MM.1S (cell line): ENCODE measurements at regions not wholly inside any gene's neighbourhood (a gene's known extent, or its start where the extent isn't known, plus 50 kb on each side); places are given as distances from the start of the nearest gene placed in this dataset.

Source experiments
- DNase-seq: peaks from one replicate; pipeline ENCODE4 v3.0.0-alpha.2; 2015
- H2AFZ ChIP-seq: fragments of 300-600 bp; sonication (generic); 2 replicates; pipeline ENCODE4 v1.6.0; 2016; ENCODE audit warnings: antibody characterized with exemption, low read length
- H3F3A ChIP-seq: fragments of 300-600 bp; sonication (generic); 2 replicates; pipeline ENCODE4 v1.6.1; 2016; ENCODE audit warnings: mild to moderate bottlenecking, antibody characterized with exemption, low read length, moderate library complexity, mixed read lengths; ENCODE audit not compliant: insufficient read depth
- H3K27ac ChIP-seq: fragments of 300-600 bp; sonication (generic); 2 replicates; pipeline ENCODE4 v1.5.1; 2016; ENCODE audit warnings: mild to moderate bottlenecking, low read length
- H3K27me3 ChIP-seq: fragments of 300-600 bp; sonication (generic); replicated peaks from 2 replicates; pipeline ENCODE4 v1.6.0; 2016; ENCODE audit warnings: low read length; ENCODE audit not compliant: insufficient read depth
- H3K36me3 ChIP-seq: fragments of 300-600 bp; sonication (generic); replicated peaks from 2 replicates; pipeline ENCODE4 v1.6.1; 2016; ENCODE audit warnings: mild to moderate bottlenecking, low read length, mixed read lengths; ENCODE audit not compliant: insufficient read depth
- H3K4me1 ChIP-seq: fragments of 300-600 bp; sonication (generic); 2 replicates; pipeline ENCODE4 v1.6.1; 2016; ENCODE audit warnings: low read length, mixed read lengths
- H3K4me2 ChIP-seq: fragments of 300-600 bp; sonication (generic); 2 replicates; pipeline ENCODE4 v1.6.0; 2016; ENCODE audit warnings: low read depth, low read length
- H3K4me3 ChIP-seq: fragments of 300-600 bp; sonication (generic); 2 replicates; pipeline ENCODE4 v1.5.1; 2016; ENCODE audit warnings: low read length, mixed read lengths
- H3K79me2 ChIP-seq: fragments of 300-600 bp; sonication (generic); 2 replicates; pipeline ENCODE4 v1.6.1; 2016; ENCODE audit warnings: mixed run types, low read length, mixed read lengths
- H3K9ac ChIP-seq: fragments of 300-600 bp; sonication (generic); 2 replicates; pipeline ENCODE4 v1.6.1; 2016; ENCODE audit warnings: low read length, mixed read lengths
- H3K9me2 ChIP-seq: fragments of 300-600 bp; sonication (generic); replicated peaks from 2 replicates; pipeline ENCODE4 v1.6.1; 2016; ENCODE audit warnings: mild to moderate bottlenecking, low read length, mixed read lengths; ENCODE audit not compliant: insufficient read depth
- H3K9me3 ChIP-seq: fragments of 300-600 bp; sonication (generic); replicated peaks from 2 replicates; pipeline ENCODE4 v1.6.1; 2016; ENCODE audit warnings: mild to moderate bottlenecking, low read length, mixed read lengths; ENCODE audit not compliant: insufficient read depth
- H4K20me1 ChIP-seq: fragments of 300-600 bp; sonication (generic); 2 replicates; pipeline ENCODE4 v1.6.1; 2016; ENCODE audit warnings: mild to moderate bottlenecking, low read length, moderate library complexity, mixed read lengths; ENCODE audit not compliant: insufficient read depth
- CTCF ChIP-seq: fragments of 300-600 bp; sonication (generic); IDR thresholded peaks from 2 replicates; pipeline ENCODE4 v1.5.1; 2016; ENCODE audit warnings: antibody characterized with exemption, low read length, mixed read lengths
- EZH2 ChIP-seq: fragments of 300-600 bp; sonication (generic); optimal IDR thresholded peaks from 2 replicates; pipeline ENCODE3; 2017; ENCODE audit warnings: low read depth, mild to moderate bottlenecking, antibody characterized with exemption, low read length, mixed read lengths
- EZH2phosphoT487 ChIP-seq: fragments of 300-600 bp; sonication (generic); IDR thresholded peaks from 2 replicates; pipeline ENCODE4 v1.6.1; 2018; ENCODE audit warnings: antibody characterized with exemption, low read length

GRCh38 chr5:142453932-142454331, 129.1 kb upstream of the SPRY4 start:
- Histone ChIP-seq H3K9me3 (no peaks in the 10 kb centered on the region), H3K36me3 (no peaks in the 10 kb centered on the region)

GRCh38 chr5:142450419-142450818, 125.6 kb upstream of the SPRY4 start:
- no peak overlapping the region for H2AFZ ChIP-seq
- H3K4me3 ChIP-seq, result no peak overlapping the region
- H3K4me1 ChIP-seq, result no peaks in the 10 kb centered on the region
- H4K20me1 ChIP-seq, result no peaks in the 10 kb centered on the region
- no peak overlapping the region for H3K9ac ChIP-seq
- H3K27me3 ChIP-seq, result no peaks in the 10 kb centered on the region
- H3K9me2 ChIP-seq, result no peaks in the 10 kb centered on the region
- TF ChIP-seq EZH2phosphoT487 (no peak), EZH2 (no peak), CTCF (no peak)
- no peaks in the 10 kb centered on the region for H3K9me3 ChIP-seq
- no peak for DNase-seq
- H3K36me3 ChIP-seq, result no peaks in the 10 kb centered on the region
- H3K4me2 ChIP-seq, result no peak overlapping the region
- H3K27ac ChIP-seq, result no peak overlapping the region
- H3K79me2 ChIP-seq, result no peaks in the 10 kb centered on the region
- no peaks in the 10 kb centered on the region for H3F3A ChIP-seq

More at GRCh38 chr5:142453932-142454331, 129.1 kb upstream of the SPRY4 start:
- DNase-seq, result no peak
- Histone ChIP-seq H3K9ac (no peak overlapping the region), H4K20me1 (no peaks in the 10 kb centered on the region), H3K9me2 (no peaks in the 10 kb centered on the region), H3K79me2 (no peaks in the 10 kb centered on the region), H3K27me3 (no peaks in the 10 kb centered on the region), H3K4me1 (no peaks in the 10 kb centered on the region), H3F3A (no peaks in the 10 kb centered on the region), H3K4me2 (no peak overlapping the region), H3K27ac (no peak overlapping the region), H2AFZ (no peak overlapping the region), H3K4me3 (no peak overlapping the region)
- TF ChIP-seq EZH2, result no peak
- TF ChIP-seq EZH2phosphoT487, result no peak
- TF ChIP-seq CTCF, result no peak

DNA sequence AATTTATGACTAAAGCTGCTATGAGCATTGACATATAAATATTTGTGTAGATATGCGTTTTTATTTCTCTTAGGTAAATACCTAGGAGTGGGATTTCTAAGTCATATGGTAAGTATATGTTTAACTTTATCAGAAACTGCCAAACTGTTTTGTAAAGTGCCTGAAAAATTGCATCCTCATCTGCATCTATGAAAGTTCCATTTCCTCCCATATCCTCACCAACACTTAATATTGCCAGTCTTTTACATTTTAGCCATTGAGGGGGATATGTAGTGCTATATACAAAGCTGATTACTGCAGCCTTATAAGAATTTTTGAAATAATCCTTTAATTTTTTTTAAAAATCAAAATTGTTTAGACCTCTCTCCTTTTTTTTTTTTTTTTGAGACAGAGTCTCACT, 123.1 kb upstream of the SPRY4 start:
- no peaks in the 10 kb centered on the region for H3F3A ChIP-seq
- H4K20me1 ChIP-seq, result no peaks in the 10 kb centered on the region
- no peak overlapping the region for H3K27ac ChIP-seq
- no peaks in the 10 kb centered on the region for H3K9me2 ChIP-seq
- no peak for TF ChIP-seq EZH2
- TF ChIP-seq EZH2phosphoT487, result no peak
- no peak for TF ChIP-seq CTCF
- no peak overlapping the region for H2AFZ ChIP-seq
- no peak overlapping the region for H3K4me2 ChIP-seq
- no peaks in the 10 kb centered on the region for H3K36me3 ChIP-seq
- no peak overlapping the region for H3K9ac ChIP-seq
- DNase-seq, result no peak
- H3K27me3 ChIP-seq, result no peaks in the 10 kb centered on the region
- H3K4me1 ChIP-seq, result no peaks in the 10 kb centered on the region
- H3K9me3 ChIP-seq, result no peaks in the 10 kb centered on the region
- H3K79me2 ChIP-seq, result no peaks in the 10 kb centered on the region
- H3K4me3 ChIP-seq, result no peak overlapping the region
